RKO (cell line): ENCODE measurements at regions not wholly inside any gene's neighbourhood (a gene's known extent, or its start where the extent isn't known, plus 50 kb on each side); places are given as distances from the start of the nearest gene placed in this dataset.

Experiments used
- DNase-seq: peaks from one replicate; pipeline ENCODE4 v3.0.0-alpha.2; 2016; ENCODE audit warnings: low spot score

DNA sequence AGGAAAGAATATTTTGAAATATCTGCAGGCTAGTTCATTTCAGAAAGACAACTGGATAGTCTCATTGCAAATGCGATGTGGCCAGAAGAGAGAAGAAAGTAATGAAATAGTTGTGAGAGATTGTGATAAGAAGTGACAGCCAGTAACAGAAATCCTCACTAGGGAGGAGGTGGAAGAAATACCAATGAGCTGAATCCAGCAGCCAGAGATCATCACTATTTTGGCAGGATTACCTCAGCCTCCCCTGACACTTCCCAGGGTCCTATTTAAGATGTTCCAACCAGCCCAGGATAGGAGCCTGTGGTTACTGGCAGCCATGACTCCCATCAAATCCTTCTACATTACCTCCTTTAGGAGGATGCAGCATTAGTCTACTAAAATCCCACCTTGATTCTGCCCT is 76.7 kb upstream of the ARHGAP24 start:
- DNase-seq: no peak

DNA sequence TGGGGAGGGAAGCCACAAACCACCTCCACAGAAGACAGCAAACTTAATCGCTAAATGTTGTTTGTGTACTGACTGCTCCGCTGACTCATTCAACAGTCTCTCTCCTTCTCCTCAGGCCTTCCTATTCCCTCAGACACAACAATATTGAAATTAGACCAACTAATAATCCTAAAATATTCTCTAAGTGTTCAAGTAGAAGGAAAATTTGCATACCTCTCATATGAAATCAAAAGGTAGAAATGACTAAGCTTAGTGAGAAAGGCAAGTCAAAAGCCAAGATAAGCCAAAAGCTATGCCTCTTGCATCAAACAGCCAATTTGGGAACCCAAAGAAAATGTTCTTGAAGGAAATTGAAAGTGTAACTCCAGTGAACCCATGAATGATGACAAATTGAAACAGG is 75.7 kb upstream of the ARHGAP24 start:
- DNase-seq: no peak

- peak; percentile 3 for DNase-seq
Measured at GRCh38 chr4:85402371-85402770, 72.6 kb upstream of the ARHGAP24 start.

GRCh38 chr4:85406185-85406584 is 68.8 kb upstream of the ARHGAP24 start:
- DNase-seq: no peak

- no peak for DNase-seq
Measured at GRCh38 chr4:85407546-85407945, 67.4 kb upstream of the ARHGAP24 start.

DNA sequence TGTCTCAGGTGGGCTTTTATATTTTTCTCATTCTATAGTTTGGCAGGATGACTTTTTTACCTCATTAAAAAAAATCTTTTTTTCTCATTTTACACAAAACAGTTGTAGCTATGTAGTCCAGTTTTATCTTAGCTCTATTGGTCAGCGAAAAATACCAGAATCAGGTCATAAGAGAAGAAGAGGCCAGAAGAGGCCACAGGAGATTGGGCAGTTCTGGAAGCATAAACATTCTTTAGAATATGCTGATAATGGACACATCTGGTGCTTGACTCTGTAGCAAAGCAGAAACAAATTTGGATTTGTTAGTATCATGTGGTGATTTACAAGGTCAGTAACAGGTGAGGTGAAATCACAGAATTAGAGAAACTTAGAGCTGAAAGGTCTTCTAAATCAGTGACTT is 66.6 kb upstream of the ARHGAP24 start:
- DNase-seq: no peak

DNA sequence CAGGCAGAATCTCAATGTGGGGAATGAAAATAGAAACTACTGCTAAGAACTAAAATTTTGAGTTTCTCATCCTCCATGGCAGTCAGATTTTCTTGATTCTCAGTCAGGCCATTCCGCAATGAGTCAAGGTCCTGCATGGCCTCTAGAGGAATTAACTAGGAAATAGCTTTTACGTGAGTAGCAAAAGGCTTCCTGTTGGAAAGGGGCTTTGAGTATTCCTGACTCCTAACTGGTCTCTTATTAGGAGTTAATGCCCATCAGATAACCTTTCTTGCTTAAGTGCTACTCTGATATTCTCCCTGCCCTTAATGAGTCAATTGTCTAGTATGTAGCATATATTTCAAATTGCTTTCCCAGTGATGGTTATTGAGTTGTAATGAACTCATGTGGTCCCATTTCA is 65.7 kb upstream of the ARHGAP24 start:
- no peak for DNase-seq

- DNase-seq: no peak
Measured at GRCh38 chr4:85411386-85411785, 63.6 kb upstream of the ARHGAP24 start.

DNA sequence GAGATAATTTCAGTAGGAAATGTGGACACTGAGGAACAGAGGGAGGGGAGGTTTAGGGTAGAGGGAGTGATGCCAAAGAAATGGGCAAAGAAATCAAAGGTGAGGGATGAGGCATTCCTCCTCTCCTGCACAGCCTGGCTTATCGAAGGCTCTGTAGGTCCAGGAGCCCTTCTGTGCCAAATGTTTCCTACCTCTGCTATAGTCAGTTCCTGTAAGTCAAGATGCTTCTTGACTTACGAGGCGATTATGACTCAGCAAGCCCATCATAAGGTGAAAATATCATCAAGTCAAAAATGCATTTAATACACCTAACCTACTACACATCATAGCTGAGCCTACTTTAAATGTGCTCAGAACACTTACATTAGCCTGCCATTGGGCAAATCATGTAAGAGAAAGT is 60.0 kb upstream of the ARHGAP24 start:
- DNase-seq: no peak

GRCh38 chr4:85416094-85416493 is 58.9 kb upstream of the ARHGAP24 start:
- no peak for DNase-seq

DNA sequence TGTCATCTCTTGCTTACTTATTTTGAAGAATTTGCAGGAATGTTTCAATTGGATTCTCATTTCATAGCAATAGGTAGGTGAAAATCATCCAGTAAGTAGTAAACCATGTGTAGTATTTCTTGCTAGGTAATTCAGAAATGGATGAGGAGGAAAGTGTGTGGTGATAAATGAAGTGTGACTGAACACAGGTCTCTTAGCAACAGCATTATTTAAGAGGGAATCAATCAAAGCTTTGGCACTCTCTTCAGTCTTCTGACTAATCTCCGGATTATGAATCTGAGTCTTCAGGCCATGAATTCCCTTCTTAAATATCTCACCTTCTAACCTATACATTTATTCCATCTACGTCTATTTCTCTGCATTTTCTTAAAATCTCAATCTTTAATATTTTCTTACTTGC is 55.8 kb upstream of the ARHGAP24 start:
- DNase-seq: no peak

DNA sequence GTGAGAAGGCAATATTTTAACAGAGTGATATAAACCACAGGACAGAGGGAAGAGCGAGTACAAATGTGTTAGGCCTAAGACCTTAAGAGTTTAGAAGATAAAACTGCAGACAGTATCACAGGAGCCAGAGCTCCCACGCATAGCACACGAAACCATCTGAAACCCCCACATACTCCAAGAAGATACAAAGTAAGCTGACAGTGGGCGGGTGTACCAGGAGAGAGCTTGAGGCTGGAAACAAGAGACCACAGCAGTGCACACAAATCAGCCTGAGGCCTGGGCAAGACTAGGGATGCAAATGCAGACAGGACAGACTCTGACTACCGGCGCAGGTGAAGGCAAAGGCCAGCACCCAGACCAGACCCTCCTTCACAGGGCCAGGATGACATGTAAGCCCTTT is 54.1 kb upstream of the ARHGAP24 start:
- DNase-seq: no peak

- DNase-seq: no peak
Measured at GRCh38 chr4:85423431-85423830, 51.5 kb upstream of the ARHGAP24 start.
